ENCODE measurements at regions not wholly inside any gene's neighbourhood (a gene's known extent, or its start where the extent isn't known, plus 50 kb on each side); places are given as distances from the start of the nearest gene placed in this dataset.

DNA sequence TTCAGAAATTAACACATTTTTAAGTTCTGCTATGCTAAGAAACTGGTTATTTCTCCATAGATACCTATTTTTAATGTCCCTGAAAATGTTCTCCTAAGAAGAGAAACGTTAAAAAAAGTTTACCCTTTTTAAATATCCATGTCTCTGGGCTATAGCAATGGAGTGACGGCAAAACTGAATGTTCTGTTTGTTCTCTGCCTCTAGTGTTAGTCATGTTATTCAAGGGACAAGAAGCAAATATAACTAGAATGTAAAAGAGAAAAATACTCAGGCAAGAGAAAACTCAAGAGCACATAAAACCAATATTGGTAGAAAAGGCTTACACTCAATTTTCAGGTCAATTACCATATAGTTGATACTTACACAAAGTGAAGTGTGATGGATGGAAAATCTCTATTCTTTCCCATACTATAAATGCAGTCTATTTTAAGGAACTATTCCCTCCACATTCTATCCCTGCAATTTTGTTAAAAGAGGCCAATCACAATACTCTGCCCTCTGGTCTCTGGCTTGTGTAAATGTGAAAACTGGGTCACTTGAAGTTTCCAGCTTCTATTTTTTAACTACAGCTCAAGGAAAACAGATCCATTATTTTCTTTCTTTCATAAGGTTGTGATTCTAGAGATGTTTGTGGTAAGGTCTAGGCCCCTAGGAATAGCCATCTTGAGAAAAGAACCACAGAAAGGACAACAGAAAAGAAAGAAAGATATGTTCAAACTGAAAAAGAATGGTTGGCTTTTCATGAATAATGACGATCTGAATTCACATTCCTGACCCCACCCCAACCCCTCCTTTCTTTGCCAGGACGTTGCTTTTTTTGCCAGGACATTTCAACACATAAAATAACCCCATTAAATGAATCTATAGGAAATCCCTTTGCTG is 200.3 kb upstream of the FAM83B start:
- ChIA-PET POLR2A (no interaction called here), CTCF (no interaction called here)
- H3K4me3 Mint-ChIP-seq: no peak overlapping the region
- Histone ChIP-seq H3K27ac (ENCODE audit: low read length) (no peak overlapping the region), H3K4me1 (ENCODE audit: control insufficient read depth in 1 of 2, extremely low read depth in 1 of 2, insufficient read depth in 2 of 2, low read length in 2 of 2) (no peaks in the 10 kb centered on the region), H3K9me3 (no peaks in the 10 kb centered on the region), H3K27me3 (replicated peaks in 1 of 2; ENCODE audit: control insufficient read depth in 2 of 2, extremely low read depth in 1 of 2, insufficient read depth in 2 of 2, low read length in 1 of 2) (no peaks in the 10 kb centered on the region), H3K36me3 (ENCODE audit: control insufficient read depth in 2 of 2, extremely low read depth in 1 of 2, insufficient read depth in 1 of 2, low read length in 1 of 2) (no peaks in the 10 kb centered on the region), H3K4me3 (ENCODE audit: control insufficient read depth in 1 of 2, extremely low read depth in 1 of 2, low read length in 1 of 2) (no peak overlapping the region)
- H3K4me1 Mint-ChIP-seq: no peaks in the 10 kb centered on the region
- no CpG with 5 or more reads among the region's 4 CpGs for WGBS (ENCODE audit: insufficient coverage)
- ATAC-seq (replicated peaks in 1 of 4): no peak
- H3K9me3 Mint-ChIP-seq: peaks cover 0 to 6% (median 5%) of the 10 kb centered on the region in 3 donors
- no peaks in the 10 kb centered on the region for H3K36me3 Mint-ChIP-seq
- DNase-seq: no peak
- H3K27ac Mint-ChIP-seq: no peak overlapping the region
- no peaks in the 10 kb centered on the region for H3K27me3 Mint-ChIP-seq

DNA sequence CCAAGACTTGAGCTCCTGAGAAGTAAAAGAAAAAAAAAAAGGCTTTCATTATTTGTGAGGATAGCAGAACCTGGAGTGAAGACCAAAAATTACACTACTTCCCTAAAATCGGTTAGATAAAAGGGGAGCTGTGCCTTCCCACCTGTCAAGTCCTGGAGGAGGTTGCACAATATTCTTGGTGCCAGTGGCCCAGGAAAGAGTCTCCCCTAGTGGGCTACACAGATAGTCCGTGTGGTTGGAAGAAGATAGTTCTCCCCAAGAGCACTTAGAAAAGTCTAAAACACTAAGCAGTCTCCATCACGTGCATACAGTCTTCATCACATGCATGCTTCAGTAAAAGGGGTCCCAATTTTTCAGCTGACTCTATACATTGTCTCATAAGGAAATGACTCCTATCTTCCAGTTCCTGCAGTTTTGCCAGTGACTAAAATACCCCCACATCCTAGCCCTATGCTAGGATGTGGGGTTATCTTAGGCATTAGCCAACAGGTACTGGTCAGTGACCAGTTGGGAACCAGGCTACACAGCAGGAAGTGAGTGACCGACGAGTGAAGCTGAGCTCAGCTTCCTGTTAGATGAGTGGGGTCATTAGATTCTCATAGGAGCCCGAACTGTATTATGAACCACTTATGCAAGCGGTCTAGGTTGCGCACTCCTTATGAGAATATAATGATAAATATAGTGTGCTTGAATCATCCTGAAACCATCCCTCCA is 199.5 kb upstream of the FAM83B start:
- no peaks in the 10 kb centered on the region for H3K36me3 ChIP-seq (ENCODE audit: control insufficient read depth in 2 of 2, extremely low read depth in 1 of 2, insufficient read depth in 1 of 2, low read length in 1 of 2)
- Mint-ChIP-seq H3K9me3 (peaks cover 0 to 6% (median 5%) of the 10 kb centered on the region in 3 donors), H3K4me1 (no peaks in the 10 kb centered on the region), H3K4me3 (no peak overlapping the region), H3K36me3 (no peaks in the 10 kb centered on the region), H3K27me3 (no peaks in the 10 kb centered on the region), H3K27ac (no peak overlapping the region)
- ChIA-PET POLR2A (no interaction called here), CTCF (no interaction called here)
- H3K4me3 ChIP-seq (ENCODE audit: control insufficient read depth in 1 of 2, extremely low read depth in 1 of 2, low read length in 1 of 2): no peak overlapping the region
- no peak for ATAC-seq (replicated peaks in 1 of 4)
- no peak for DNase-seq
- 71% methylated on average over 2 of the region's 8 CpGs for WGBS (ENCODE audit: insufficient coverage)
- H3K9me3 ChIP-seq: no peaks in the 10 kb centered on the region
- no peak overlapping the region for H3K27ac ChIP-seq (ENCODE audit: low read length)
- no peaks in the 10 kb centered on the region for H3K27me3 ChIP-seq (replicated peaks in 1 of 2; ENCODE audit: control insufficient read depth in 2 of 2, extremely low read depth in 1 of 2, insufficient read depth in 2 of 2, low read length in 1 of 2)
- no peaks in the 10 kb centered on the region for H3K4me1 ChIP-seq (ENCODE audit: control insufficient read depth in 1 of 2, extremely low read depth in 1 of 2, insufficient read depth in 2 of 2, low read length in 2 of 2)

DNA sequence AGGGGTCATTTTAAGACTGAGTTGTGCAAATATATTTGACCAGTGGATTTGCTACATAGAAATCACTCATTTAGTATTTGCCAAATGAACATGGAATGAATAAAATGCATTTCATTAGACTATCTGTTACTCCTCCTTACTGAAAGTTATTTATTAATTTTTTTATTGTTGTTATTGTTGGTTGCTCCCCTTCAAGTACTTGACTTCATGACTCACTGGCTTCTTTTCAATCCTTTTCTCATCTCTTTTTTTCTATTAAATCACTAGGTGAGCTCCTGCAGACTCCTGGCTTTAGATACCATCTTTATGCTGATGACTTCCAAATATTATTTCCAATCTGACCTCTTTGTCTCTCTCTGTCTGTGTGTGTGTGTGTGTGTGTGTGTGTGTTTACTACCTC is 192.2 kb upstream of the FAM83B start:
- Histone ChIP-seq H3K4me3 (ENCODE audit: control insufficient read depth in 1 of 2, extremely low read depth in 1 of 2, low read length in 1 of 2) (no peak overlapping the region), H3K27me3 (replicated peaks in 1 of 2; ENCODE audit: control insufficient read depth in 2 of 2, extremely low read depth in 1 of 2, insufficient read depth in 2 of 2, low read length in 1 of 2) (no peaks in the 10 kb centered on the region), H3K9me3 (no peaks in the 10 kb centered on the region), H3K36me3 (ENCODE audit: control insufficient read depth in 2 of 2, extremely low read depth in 1 of 2, insufficient read depth in 1 of 2, low read length in 1 of 2) (no peaks in the 10 kb centered on the region), H3K4me1 (ENCODE audit: control insufficient read depth in 1 of 2, extremely low read depth in 1 of 2, insufficient read depth in 2 of 2, low read length in 2 of 2) (no peaks in the 10 kb centered on the region), H3K27ac (ENCODE audit: low read length) (no peak overlapping the region)
- Mint-ChIP-seq H3K36me3 (no peaks in the 10 kb centered on the region), H3K27me3 (no peaks in the 10 kb centered on the region), H3K9me3 (peaks cover 3 to 16% (median 5%) of the 10 kb centered on the region in 3 donors), H3K4me1 (no peaks in the 10 kb centered on the region), H3K27ac (no peak overlapping the region), H3K4me3 (no peak overlapping the region)
- ChIA-PET POLR2A (no interaction called here), CTCF (no interaction called here)
- DNase-seq (no peak), ATAC-seq (replicated peaks in 1 of 4) (no peak)

DNA sequence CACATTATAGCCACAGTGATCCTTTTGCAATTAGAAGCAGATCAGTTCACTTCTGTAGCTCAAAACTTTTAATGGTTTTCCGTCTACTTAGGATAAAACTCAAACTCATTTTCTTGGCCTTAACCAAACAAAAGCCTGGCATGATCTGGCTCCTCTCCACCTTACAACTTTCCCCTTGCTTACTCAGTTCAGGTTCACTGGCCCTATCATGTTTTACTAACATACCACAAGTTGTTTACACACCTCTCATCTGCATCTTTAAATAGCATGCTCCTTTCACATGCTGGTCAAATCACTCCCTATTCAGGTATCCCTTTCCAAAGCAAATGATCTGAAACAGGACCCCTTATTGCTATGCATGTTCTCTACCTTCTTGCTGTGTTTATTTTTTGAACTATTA is 191.4 kb upstream of the FAM83B start:
- H3K4me3 Mint-ChIP-seq: no peak overlapping the region
- H3K4me1 ChIP-seq (ENCODE audit: control insufficient read depth in 1 of 2, extremely low read depth in 1 of 2, insufficient read depth in 2 of 2, low read length in 2 of 2): no peaks in the 10 kb centered on the region
- no peaks in the 10 kb centered on the region for H3K36me3 Mint-ChIP-seq
- peaks cover 0 to 10% (median 5%) of the 10 kb centered on the region in 3 donors for H3K9me3 Mint-ChIP-seq
- H3K27me3 ChIP-seq (replicated peaks in 1 of 2; ENCODE audit: control insufficient read depth in 2 of 2, extremely low read depth in 1 of 2, insufficient read depth in 2 of 2, low read length in 1 of 2): no peaks in the 10 kb centered on the region
- ChIA-PET POLR2A (no interaction called here), CTCF (no interaction called here)
- DNase-seq: no peak
- no peak overlapping the region for H3K27ac Mint-ChIP-seq
- H3K4me1 Mint-ChIP-seq: no peaks in the 10 kb centered on the region
- H3K36me3 ChIP-seq (ENCODE audit: control insufficient read depth in 2 of 2, extremely low read depth in 1 of 2, insufficient read depth in 1 of 2, low read length in 1 of 2): no peaks in the 10 kb centered on the region
- no peak for ATAC-seq (replicated peaks in 1 of 4)
- H3K9me3 ChIP-seq: no peaks in the 10 kb centered on the region
- H3K27me3 Mint-ChIP-seq: no peaks in the 10 kb centered on the region
- WGBS (ENCODE audit: insufficient coverage): 83% methylated on average over 1 of the region's 1 CpG
- no peak overlapping the region for H3K4me3 ChIP-seq (ENCODE audit: control insufficient read depth in 1 of 2, extremely low read depth in 1 of 2, low read length in 1 of 2)
- H3K27ac ChIP-seq (ENCODE audit: low read length): no peak overlapping the region

DNA sequence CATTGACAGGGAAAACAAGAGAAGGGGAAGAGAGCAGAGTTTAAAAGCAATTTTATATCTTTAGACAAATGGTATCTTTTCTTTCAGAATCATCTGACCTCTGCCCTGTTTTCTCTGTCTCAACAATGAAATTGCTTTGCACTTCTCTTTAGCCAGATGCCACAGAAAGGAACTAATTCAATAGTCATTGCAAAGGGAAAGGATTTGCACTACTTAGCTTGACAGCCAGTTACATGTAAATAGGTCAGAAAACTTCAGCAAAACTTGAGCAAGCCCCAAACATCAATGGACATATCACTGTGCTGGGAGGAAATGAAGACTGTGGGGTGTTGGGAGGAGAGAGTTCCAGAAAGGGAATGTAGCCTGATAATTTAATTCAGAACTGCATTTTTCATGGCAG is 181.3 kb upstream of the FAM83B start:
- Mint-ChIP-seq H3K27me3 (no peaks in the 10 kb centered on the region), H3K9me3 (peaks cover 6 to 23% (median 10%) of the 10 kb centered on the region in 3 donors), H3K4me3 (no peak overlapping the region), H3K4me1 (no peaks in the 10 kb centered on the region), H3K36me3 (no peaks in the 10 kb centered on the region), H3K27ac (no peak overlapping the region)
- CTCF ChIA-PET: no interaction called here
- Histone ChIP-seq H3K4me3 (ENCODE audit: control insufficient read depth in 1 of 2, extremely low read depth in 1 of 2, low read length in 1 of 2) (no peak overlapping the region), H3K27me3 (replicated peaks in 1 of 2; ENCODE audit: control insufficient read depth in 2 of 2, extremely low read depth in 1 of 2, insufficient read depth in 2 of 2, low read length in 1 of 2) (no peaks in the 10 kb centered on the region), H3K4me1 (ENCODE audit: control insufficient read depth in 1 of 2, extremely low read depth in 1 of 2, insufficient read depth in 2 of 2, low read length in 2 of 2) (no peaks in the 10 kb centered on the region), H3K27ac (ENCODE audit: low read length) (no peak overlapping the region), H3K36me3 (ENCODE audit: control insufficient read depth in 2 of 2, extremely low read depth in 1 of 2, insufficient read depth in 1 of 2, low read length in 1 of 2) (no peaks in the 10 kb centered on the region), H3K9me3 (no peaks in the 10 kb centered on the region)
- ATAC-seq (replicated peaks in 1 of 4): no peak
- DNase-seq: no peak
- POLR2A ChIA-PET: no interaction called here

DNA sequence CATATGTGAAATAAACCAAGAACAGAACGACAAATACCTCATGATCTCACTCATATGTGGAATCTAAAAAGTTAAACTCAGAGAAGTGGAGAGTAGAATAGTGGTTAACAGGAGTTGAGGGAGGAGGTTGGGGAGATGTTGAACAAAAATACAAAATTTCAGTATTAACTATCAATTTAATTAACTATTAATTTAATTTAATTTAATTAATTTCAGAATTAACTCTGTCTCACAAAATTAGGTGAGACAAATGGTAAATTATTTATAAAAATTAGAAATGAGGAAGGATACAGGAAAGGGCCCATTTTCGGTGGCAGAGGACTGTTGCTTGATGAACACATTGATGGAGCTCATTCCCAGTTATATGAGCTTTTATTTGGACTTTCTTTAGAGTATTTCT is 166.0 kb upstream of the FAM83B start:
- H3K9me3 ChIP-seq: no peaks in the 10 kb centered on the region
- no peak overlapping the region for H3K4me3 Mint-ChIP-seq
- WGBS (ENCODE audit: insufficient coverage): no CpG with 5 or more reads among the region's 2 CpGs
- POLR2A ChIA-PET: no interaction called here
- no peak for DNase-seq
- no peak for ATAC-seq (replicated peaks in 1 of 4)
- H3K27ac ChIP-seq (ENCODE audit: low read length): no peak overlapping the region
- H3K4me1 ChIP-seq (ENCODE audit: control insufficient read depth in 1 of 2, extremely low read depth in 1 of 2, insufficient read depth in 2 of 2, low read length in 2 of 2): no peaks in the 10 kb centered on the region
- no peaks in the 10 kb centered on the region for H3K36me3 Mint-ChIP-seq
- peaks cover 3 to 8% (median 5%) of the 10 kb centered on the region in 3 donors for H3K9me3 Mint-ChIP-seq
- CTCF ChIA-PET: no interaction called here
- H3K27me3 Mint-ChIP-seq: no peaks in the 10 kb centered on the region
- H3K36me3 ChIP-seq (ENCODE audit: control insufficient read depth in 2 of 2, extremely low read depth in 1 of 2, insufficient read depth in 1 of 2, low read length in 1 of 2): no peaks in the 10 kb centered on the region
- no peak overlapping the region for H3K4me3 ChIP-seq (ENCODE audit: control insufficient read depth in 1 of 2, extremely low read depth in 1 of 2, low read length in 1 of 2)
- H3K27ac Mint-ChIP-seq: no peak overlapping the region
- no peaks in the 10 kb centered on the region for H3K27me3 ChIP-seq (replicated peaks in 1 of 2; ENCODE audit: control insufficient read depth in 2 of 2, extremely low read depth in 1 of 2, insufficient read depth in 2 of 2, low read length in 1 of 2)
- no peaks in the 10 kb centered on the region for H3K4me1 Mint-ChIP-seq

All from T-cell (primary cell).